ENCODE measurements at regions not wholly inside any gene's neighbourhood (a gene's known extent, or its start where the extent isn't known, plus 50 kb on each side); places are given as distances from the start of the nearest gene placed in this dataset.
A peak's percentile ranks its signal among the peaks of the same experiment; 100 is the strongest.

DNA sequence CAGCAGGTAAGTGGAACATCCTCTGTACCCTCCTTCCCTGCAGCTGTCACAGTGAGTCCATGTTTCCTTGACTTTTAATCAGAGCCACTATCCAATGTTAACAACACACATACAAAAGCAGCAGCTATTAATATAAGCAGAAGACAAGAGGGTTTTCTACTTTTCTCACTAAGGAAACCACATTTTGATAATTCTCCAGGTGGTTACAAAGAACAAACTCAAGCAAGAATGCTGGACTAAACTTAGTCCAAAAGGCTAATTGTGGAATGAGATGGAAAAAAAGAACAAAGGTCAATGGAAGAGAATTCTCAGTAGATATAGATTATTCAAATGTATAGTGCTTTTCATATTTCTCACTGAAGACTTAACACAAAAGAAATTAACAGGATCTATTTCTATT is 176.9 kb upstream of the SLC39A10 start:
- intact Hi-C loops (cut with micrococcal nuclease; ENCODE audit: unreplicated experiment): no loop called here
- Histone ChIP-seq H3K4me3 (ENCODE audit: low read depth, low read length, poor library complexity, severe bottlenecking) (no peak overlapping the region), H3K9me3 (ENCODE audit: low read length) (0 out of 2 replicates have a peak, but pooled peaks cover 4% of the 10 kb centered on the region), H4K20me1 (ENCODE audit: insufficient read depth, low read length) (no peaks in the 10 kb centered on the region), H3K79me2 (ENCODE audit: insufficient read depth, low read depth, low read length) (no peaks in the 10 kb centered on the region), H3K36me3 (ENCODE audit: insufficient read depth, low read length) (no peaks in the 10 kb centered on the region), H3K4me1 (ENCODE audit: insufficient read depth, low read length, poor library complexity, severe bottlenecking) (no peaks in the 10 kb centered on the region), H3K4me2 (ENCODE audit: low read length) (no peak overlapping the region), H2AFZ (ENCODE audit: low read length) (no peak overlapping the region), H3K27ac (ENCODE audit: low read depth, low read length, poor library complexity, severe bottlenecking) (no peak overlapping the region), H3K9me2 (ENCODE audit: insufficient read depth, low read length) (no peaks in the 10 kb centered on the region)
- TF ChIP-seq EZH2phosphoT487 (IDR thresholded peaks at IDR 0.05; ENCODE audit: borderline replicate concordance, low read depth, low read length) (no peak), CTCF (conservative IDR thresholded peaks at IDR 0.05; ENCODE audit: low read length) (no peak)
- ChIA-PET POLR2A (interaction anchor here (0.6 kb wide), 1 partner anchor 82 kb away, joined by 7 read pairs; no protein-coding TSS in a partner anchor), CTCF (ENCODE audit: unreplicated experiment) (no interaction called here)
- BruUV-seq (replicated peaks): no TSS peak
- DNase-seq (ENCODE audit: low spot score): no peak

GRCh38 chr2:195479407-195479806 is 177.6 kb upstream of the SLC39A10 start:
- ChIA-PET CTCF (ENCODE audit: unreplicated experiment) (no interaction called here), POLR2A (interaction anchor here (0.9 kb wide), 1 partner anchor 82 kb away, joined by 3 read pairs; no protein-coding TSS in a partner anchor)
- TF ChIP-seq CTCF (conservative IDR thresholded peaks at IDR 0.05; ENCODE audit: low read length) (0 out of 2 replicates have a peak, but pooled peaks have one; percentile 15), EZH2phosphoT487 (IDR thresholded peaks at IDR 0.05; ENCODE audit: borderline replicate concordance, low read depth, low read length) (no peak)
- H3K36me3 ChIP-seq (ENCODE audit: insufficient read depth, low read length): no peaks in the 10 kb centered on the region
- no peaks in the 10 kb centered on the region for H3K79me2 ChIP-seq (ENCODE audit: insufficient read depth, low read depth, low read length)
- H4K20me1 ChIP-seq (ENCODE audit: insufficient read depth, low read length): no peaks in the 10 kb centered on the region
- H3K9me2 ChIP-seq (ENCODE audit: insufficient read depth, low read length): no peaks in the 10 kb centered on the region
- DNase-seq (ENCODE audit: low spot score): no peak
- intact Hi-C loops (cut with micrococcal nuclease; ENCODE audit: unreplicated experiment): no loop called here
- no peak overlapping the region for H3K27ac ChIP-seq (ENCODE audit: low read depth, low read length, poor library complexity, severe bottlenecking)
- no peak overlapping the region for H3K4me3 ChIP-seq (ENCODE audit: low read depth, low read length, poor library complexity, severe bottlenecking)
- BruUV-seq (replicated peaks): no TSS peak
- H3K4me2 ChIP-seq (ENCODE audit: low read length): no peak overlapping the region
- 0 out of 2 replicates have a peak, but pooled peaks cover 4% of the 10 kb centered on the region for H3K9me3 ChIP-seq (ENCODE audit: low read length)
- H2AFZ ChIP-seq (ENCODE audit: low read length): no peak overlapping the region; the same call in 1 of the 2 replicates
- no peaks in the 10 kb centered on the region for H3K4me1 ChIP-seq (ENCODE audit: insufficient read depth, low read length, poor library complexity, severe bottlenecking)

- CTCF ChIA-PET (ENCODE audit: unreplicated experiment): no interaction called here
- Histone ChIP-seq H3K4me1 (ENCODE audit: insufficient read depth, low read length, poor library complexity, severe bottlenecking) (peaks cover under 1% of the 10 kb centered on the region), H3K79me2 (ENCODE audit: insufficient read depth, low read depth, low read length) (no peaks in the 10 kb centered on the region), H3K9me3 (ENCODE audit: low read length) (0 out of 2 replicates have a peak, but pooled peaks cover 4% of the 10 kb centered on the region), H3K4me2 (ENCODE audit: low read length) (no peak overlapping the region), H3K27ac (ENCODE audit: low read depth, low read length, poor library complexity, severe bottlenecking) (no peak overlapping the region), H4K20me1 (ENCODE audit: insufficient read depth, low read length) (no peaks in the 10 kb centered on the region), H3K9me2 (ENCODE audit: insufficient read depth, low read length) (no peaks in the 10 kb centered on the region), H3K4me3 (ENCODE audit: low read depth, low read length, poor library complexity, severe bottlenecking) (no peak overlapping the region), H2AFZ (ENCODE audit: low read length) (no peak overlapping the region), H3K36me3 (ENCODE audit: insufficient read depth, low read length) (no peaks in the 10 kb centered on the region)
- no peak for DNase-seq (ENCODE audit: low spot score)
- POLR2A ChIA-PET: interaction anchor here (1.0 kb wide), 1 partner anchor 15 kb away, joined by 3 read pairs; no protein-coding TSS in a partner anchor
- no TSS peak for BruUV-seq (replicated peaks)
- TF ChIP-seq EZH2phosphoT487 (IDR thresholded peaks at IDR 0.05; ENCODE audit: borderline replicate concordance, low read depth, low read length) (no peak), CTCF (conservative IDR thresholded peaks at IDR 0.05; ENCODE audit: low read length) (no peak)
- intact Hi-C loops (cut with micrococcal nuclease; ENCODE audit: unreplicated experiment): no loop called here
Observed at GRCh38 chr2:195477996-195478382, 179.0 kb upstream of the SLC39A10 start.
